ENCODE measurements at regions not wholly inside any gene's neighbourhood (a gene's known extent, or its start where the extent isn't known, plus 50 kb on each side); places are given as distances from the start of the nearest gene placed in this dataset.
"Not testable (repeated sequence)": the region's sequence is repeated elsewhere in the genome, so short reads cannot be mapped to it uniquely, and the experiment has no call there.

- DNase-seq, result no peak
Measured at GRCh38 chr6:155543166-155543847, 87.7 kb upstream of the NOX3 start.

DNA sequence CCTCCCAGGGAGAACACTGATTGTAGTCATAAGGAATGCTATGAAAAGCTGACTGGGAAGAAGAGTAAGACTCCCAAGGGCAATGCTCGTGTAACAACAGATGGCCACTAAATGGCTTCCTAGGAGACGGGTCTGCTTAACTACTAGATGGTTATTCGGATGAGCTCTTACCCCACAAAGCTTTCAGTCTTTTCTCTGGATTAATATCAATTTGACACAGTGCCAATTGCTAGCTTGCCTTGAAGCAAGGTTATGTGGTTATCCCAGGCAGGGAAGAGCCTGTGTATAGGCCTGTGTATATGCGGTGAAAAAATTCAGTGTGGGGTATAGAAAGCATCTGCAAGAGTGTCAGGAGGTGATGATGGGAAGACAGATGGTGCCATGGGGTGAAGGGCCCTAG lies 86.4 kb upstream of the NOX3 start:
- no peak for DNase-seq

- no peak for DNase-seq
Measured at GRCh38 chr6:155538708-155539390, 83.2 kb upstream of the NOX3 start.

DNA sequence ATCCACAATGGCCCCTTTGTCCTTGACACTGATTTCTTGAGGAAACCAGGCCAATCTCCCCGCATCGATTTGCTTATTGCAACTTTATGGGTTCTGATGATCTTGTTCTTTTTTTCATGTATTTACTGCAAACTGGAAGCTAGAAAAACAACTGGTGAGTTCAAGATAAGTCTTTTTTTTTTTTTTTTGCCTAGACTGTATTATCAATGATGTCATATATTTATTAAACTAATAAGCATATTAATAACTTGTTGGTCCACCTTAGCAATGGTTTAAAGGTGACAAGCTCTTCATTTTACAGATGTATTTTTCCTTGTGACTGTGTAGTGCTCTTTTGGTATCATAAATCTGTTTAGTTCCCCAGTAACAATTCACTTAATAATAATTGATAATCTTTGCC lies 79.0 kb upstream of the NOX3 start:
- DNase-seq, result no peak

- DNase-seq, result peak; percentile 59 to 74 (median 61)
Measured at GRCh38 chr6:155530219-155530834, 74.7 kb upstream of the NOX3 start.

- DNase-seq, result not testable (repeated sequence)
Measured at GRCh38 chr6:155529814-155530213, 74.2 kb upstream of the NOX3 start.

DNA sequence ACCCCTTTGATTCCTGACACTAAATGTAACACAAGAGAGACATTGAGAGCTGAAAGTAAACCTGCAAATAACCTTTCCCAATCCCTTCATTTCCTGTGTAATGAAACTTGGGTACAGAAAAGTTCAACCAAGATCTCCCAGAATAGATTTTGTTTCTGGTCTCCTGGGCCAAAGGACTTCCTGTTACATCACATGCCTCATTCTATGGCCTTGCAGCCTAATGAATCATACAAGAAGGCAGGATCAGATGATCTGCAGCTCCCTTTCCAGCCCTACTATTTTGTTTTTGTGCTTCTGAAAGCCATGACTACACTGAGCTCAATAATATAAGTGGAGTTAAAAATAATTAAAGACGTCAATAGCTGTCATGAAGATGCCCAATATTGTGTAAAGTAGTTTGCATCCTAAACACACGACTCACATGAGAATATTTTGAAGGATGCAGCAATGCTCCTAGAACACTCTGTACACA lies 73.4 kb upstream of the NOX3 start:
- peak; percentile 72 to 90 (median 88) for DNase-seq

- no peak for DNase-seq
Measured at GRCh38 chr6:155528335-155528734, 72.7 kb upstream of the NOX3 start.

GRCh38 chr6:155527443-155527842 lies 71.8 kb upstream of the NOX3 start:
- no peak for DNase-seq

DNA sequence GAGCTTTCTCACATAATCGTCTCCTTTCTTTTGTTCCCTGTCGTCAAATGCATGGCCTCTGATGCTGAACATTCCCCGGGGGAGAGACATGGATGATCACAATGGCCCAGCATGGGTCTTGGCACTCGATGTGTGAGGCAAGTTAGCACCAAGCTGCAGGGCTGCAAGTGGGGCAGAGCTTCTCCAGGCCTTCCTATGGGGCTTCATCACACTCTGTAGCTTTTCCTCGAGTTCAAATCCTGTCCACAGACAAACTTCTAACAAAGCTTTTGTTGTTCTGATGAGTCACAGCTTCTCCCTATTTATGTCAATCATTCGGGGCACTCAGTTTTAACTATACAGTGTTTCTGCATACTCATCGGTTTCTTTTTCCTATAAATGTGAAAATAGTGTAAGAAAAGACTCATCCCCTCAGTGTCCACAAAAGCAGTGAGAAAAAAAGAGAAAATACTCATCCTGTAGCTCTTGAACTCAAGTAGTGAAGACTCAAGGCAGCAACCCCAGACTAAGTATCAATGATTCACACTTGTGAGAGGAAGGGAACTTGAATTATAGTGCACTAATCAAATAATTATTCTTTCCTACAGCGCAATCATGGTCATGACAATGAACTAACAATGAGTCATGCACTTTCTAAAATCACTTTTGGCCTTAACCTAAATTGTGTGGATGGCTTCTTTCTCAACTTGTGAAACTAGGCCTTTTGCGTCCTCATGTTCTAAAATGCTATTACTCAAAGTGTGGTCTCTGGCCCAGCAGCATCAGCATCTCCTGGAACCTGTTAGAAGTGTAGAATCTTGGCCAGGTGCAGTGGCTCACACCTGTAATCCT lies 68.4 kb upstream of the NOX3 start:
- peak; percentile 35 to 83 (median 75) for DNase-seq

- peak; percentile 21 to 77 (median 45) for DNase-seq
Measured at GRCh38 chr6:155521719-155522118, 66.1 kb upstream of the NOX3 start.

DNA sequence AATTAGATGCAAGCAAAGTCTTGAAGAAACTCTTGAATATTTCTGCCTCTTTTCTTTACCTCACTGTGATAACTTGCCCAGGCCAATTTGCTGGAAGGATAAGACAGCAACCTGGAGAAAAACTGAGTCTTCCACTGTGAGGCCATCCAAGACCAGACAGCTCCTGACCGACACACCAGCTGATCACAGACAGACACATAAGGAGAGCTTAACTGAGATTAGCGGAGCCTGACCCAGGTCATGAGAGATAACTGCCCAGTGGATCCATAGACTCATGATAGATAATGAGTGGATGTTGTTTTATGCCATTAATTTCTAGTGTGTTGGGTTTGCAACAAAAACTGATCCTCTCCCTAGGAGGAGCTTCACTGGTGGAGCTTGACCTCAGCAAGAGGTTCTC lies 64.4 kb upstream of the NOX3 start:
- no peak for DNase-seq

DNA sequence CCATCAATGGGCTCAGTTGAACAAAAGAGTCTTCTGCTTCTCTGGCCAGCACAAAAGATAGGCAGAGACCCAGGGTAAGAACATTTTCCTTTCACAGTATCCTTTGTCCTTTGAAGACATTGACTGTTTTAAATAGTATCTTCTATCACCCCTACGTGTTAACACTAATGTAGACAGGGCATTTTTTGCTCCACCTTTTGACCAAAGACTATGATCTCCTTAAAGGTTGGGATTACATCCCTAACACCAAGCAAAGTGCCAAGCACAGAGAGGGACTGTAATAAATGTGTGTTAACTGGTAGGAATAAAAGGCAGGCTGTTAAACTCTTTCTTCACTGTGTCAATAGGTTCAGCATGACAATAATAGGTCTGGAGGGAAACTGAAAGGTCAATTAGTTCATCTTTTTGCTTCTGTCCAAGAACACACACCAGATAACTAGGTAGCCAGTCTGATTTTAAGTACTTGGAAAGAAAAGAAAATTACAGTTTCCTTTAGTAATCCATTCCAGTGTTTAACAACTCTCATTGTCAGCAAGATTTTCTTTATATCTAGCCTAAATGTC lies 63.6 kb upstream of the NOX3 start:
- DNase-seq, result no peak

DNA sequence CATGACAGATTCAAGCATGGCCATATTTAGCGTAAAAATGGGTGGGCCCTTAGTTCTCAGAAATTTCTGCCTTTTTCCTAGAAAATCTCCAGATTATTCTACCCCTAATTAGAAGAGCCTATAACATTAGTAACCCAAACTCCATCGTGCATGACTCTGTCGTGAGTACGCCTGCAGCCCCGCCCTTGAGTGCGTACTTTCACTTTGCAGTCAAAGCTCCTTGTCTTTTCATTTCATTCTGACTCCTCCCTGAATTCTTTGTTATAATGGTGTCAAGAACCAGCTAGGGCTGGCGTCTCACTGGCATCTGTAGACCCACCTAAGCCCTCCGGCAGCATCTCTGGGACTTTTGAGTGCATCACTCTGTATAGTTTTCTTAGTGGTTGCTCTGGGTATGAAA lies 61.7 kb upstream of the NOX3 start:
- DNase-seq, result no peak

DNA sequence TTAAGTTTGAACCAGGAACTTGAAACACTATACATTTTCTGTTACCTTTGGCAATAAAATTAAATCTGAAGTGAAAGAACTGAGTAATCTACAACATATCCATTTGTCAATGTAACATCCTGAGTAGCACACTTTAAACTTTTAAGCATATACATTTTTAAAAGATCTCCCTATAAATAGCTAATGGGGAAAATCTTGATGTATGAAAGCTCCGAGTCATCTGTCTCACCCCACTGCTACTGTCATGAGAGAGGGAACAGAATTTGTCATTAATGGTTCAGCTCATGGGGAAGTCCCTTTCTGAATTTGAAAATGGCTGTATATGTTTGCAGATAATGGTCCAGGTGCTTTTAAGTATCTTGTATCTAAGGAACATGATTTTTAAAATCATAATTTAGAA lies 55.2 kb upstream of the NOX3 start:
- DNase-seq, result peak; percentile 57 to 72 (median 63)

- no peak for DNase-seq
Measured at GRCh38 chr6:155509743-155510475, 54.3 kb upstream of the NOX3 start.

- DNase-seq, result no peak
Measured at GRCh38 chr6:155505608-155505989, 50.0 kb upstream of the NOX3 start.
